GM23248 (cell line): ENCODE measurements at regions not wholly inside any gene's neighbourhood (a gene's known extent, or its start where the extent isn't known, plus 50 kb on each side); places are given as distances from the start of the nearest gene placed in this dataset.

Experiments
- EZH2 ChIP-seq: fragments of 200-600 bp; sonication (generic); IDR thresholded peaks from 2 replicates; pipeline ENCODE4 v1.6.1; 2018; ENCODE audit warnings: antibody characterized with exemption, mild to moderate bottlenecking; ENCODE audit not compliant: insufficient read depth, poor library complexity, severe bottlenecking
- EZH2phosphoT487 ChIP-seq: fragments of 200-600 bp; sonication (generic); IDR thresholded peaks from 2 replicates; pipeline ENCODE4 v1.6.1; 2018; ENCODE audit warnings: antibody characterized with exemption, moderate library complexity, mild to moderate bottlenecking, low read depth; ENCODE audit not compliant: insufficient read depth

GRCh38 chr1:36571106-36571505 is 88.4 kb upstream of the CSF3R start:
- TF ChIP-seq EZH2phosphoT487, result no peak
- TF ChIP-seq EZH2, result no peak
